HUES6 (cell line): ENCODE measurements at regions not wholly inside any gene's neighbourhood (a gene's known extent, or its start where the extent isn't known, plus 50 kb on each side); places are given as distances from the start of the nearest gene placed in this dataset.
"Not testable (repeated sequence)": the region's sequence is repeated elsewhere in the genome, so short reads cannot be mapped to it uniquely, and the experiment has no call there.

Source experiments
- H3K27ac ChIP-seq: 2 replicates; pipeline ENCODE4 v1.7.0; 2013; ENCODE audit warnings: low read depth, mild to moderate bottlenecking, low read length, inconsistent platforms
- H3K27me3 ChIP-seq: 2 replicates; pipeline ENCODE4 v1.6.1; 2013; ENCODE audit warnings: low read length; ENCODE audit not compliant: control insufficient read depth, insufficient read depth
- H3K36me3 ChIP-seq: 2 replicates; pipeline ENCODE4 v1.6.1; 2013; ENCODE audit warnings: low read length; ENCODE audit not compliant: control insufficient read depth, insufficient read depth
- H3K4me1 ChIP-seq: 2 replicates; pipeline ENCODE4 v1.6.1; 2013; ENCODE audit warnings: low read length; ENCODE audit not compliant: control insufficient read depth, insufficient read depth
- H3K4me3 ChIP-seq: 2 replicates; pipeline ENCODE4 v1.5.1; 2013; ENCODE audit warnings: low read depth, low read length
- H3K9ac ChIP-seq: one replicate; pipeline ENCODE4 v1.6.1; 2013; ENCODE audit warnings: mild to moderate bottlenecking, low read length
- H3K9me3 ChIP-seq: 2 replicates; pipeline ENCODE4 v1.6.1; 2013; ENCODE audit warnings: low read depth, low read length; ENCODE audit not compliant: control insufficient read depth, insufficient read depth

GRCh38 chr2:63721082-63721424 lies 120.6 kb upstream of the UGP2 start:
- H3K9ac ChIP-seq = no peak overlapping the region
- H3K27me3 ChIP-seq = no peaks in the 10 kb centered on the region
- H3K27ac ChIP-seq = no peak overlapping the region
- H3K4me3 ChIP-seq = no peak overlapping the region
- peaks cover 5% of the 10 kb centered on the region; the same call in 1 of the 2 replicates for H3K9me3 ChIP-seq
- no peaks in the 10 kb centered on the region for H3K36me3 ChIP-seq
- no peaks in the 10 kb centered on the region for H3K4me1 ChIP-seq

GRCh38 chr2:63722284-63722683 lies 119.4 kb upstream of the UGP2 start:
- not testable (repeated sequence) for H3K9me3 ChIP-seq, H3K27me3 ChIP-seq, H3K9ac ChIP-seq, H3K36me3 ChIP-seq, H3K4me3 ChIP-seq, H3K27ac ChIP-seq
- H3K4me1 ChIP-seq = peaks cover 11% of the 10 kb centered on the region; the same call in 1 of the 2 replicates

- H3K9me3 ChIP-seq = peaks cover 5% of the 10 kb centered on the region; the same call in 1 of the 2 replicates
- no peaks in the 10 kb centered on the region for H3K27me3 ChIP-seq
- H3K4me3 ChIP-seq = no peak overlapping the region
- no peaks in the 10 kb centered on the region for H3K36me3 ChIP-seq
- H3K27ac ChIP-seq = no peak overlapping the region
- H3K4me1 ChIP-seq = peaks cover 12% of the 10 kb centered on the region; the same call in 1 of the 2 replicates
- no peak overlapping the region for H3K9ac ChIP-seq
Measured at GRCh38 chr2:63723709-63724108, 118.0 kb upstream of the UGP2 start.

GRCh38 chr2:63725212-63725611 lies 116.5 kb upstream of the UGP2 start:
- H3K27ac ChIP-seq, H3K9ac ChIP-seq, H3K36me3 ChIP-seq, H3K27me3 ChIP-seq, H3K4me3 ChIP-seq, H3K9me3 ChIP-seq: not testable (repeated sequence)
- peaks cover 12% of the 10 kb centered on the region; the same call in 1 of the 2 replicates for H3K4me1 ChIP-seq

- peaks cover 12% of the 10 kb centered on the region; the same call in 1 of the 2 replicates for H3K4me1 ChIP-seq
- no peaks in the 10 kb centered on the region for H3K36me3 ChIP-seq
- no peak overlapping the region for H3K9ac ChIP-seq
- H3K4me3 ChIP-seq = no peak overlapping the region
- no peaks in the 10 kb centered on the region for H3K9me3 ChIP-seq
- no peaks in the 10 kb centered on the region for H3K27me3 ChIP-seq
- H3K27ac ChIP-seq = no peak overlapping the region
Measured at GRCh38 chr2:63729362-63729761, 112.3 kb upstream of the UGP2 start.

- Histone ChIP-seq H3K27ac (no peak overlapping the region), H3K4me3 (no peak overlapping the region), H3K36me3 (no peaks in the 10 kb centered on the region), H3K9me3 (no peaks in the 10 kb centered on the region), H3K9ac (no peak overlapping the region), H3K4me1 (peaks cover 12% of the 10 kb centered on the region; the same call in 1 of the 2 replicates), H3K27me3 (no peaks in the 10 kb centered on the region)
Measured at GRCh38 chr2:63729831-63730230, 111.9 kb upstream of the UGP2 start.

GRCh38 chr2:63734510-63734909 lies 107.2 kb upstream of the UGP2 start:
- no peaks in the 10 kb centered on the region for H3K9me3 ChIP-seq
- no peak overlapping the region for H3K27ac ChIP-seq
- no peaks in the 10 kb centered on the region for H3K36me3 ChIP-seq
- H3K4me3 ChIP-seq = no peak overlapping the region
- H3K4me1 ChIP-seq = no peaks in the 10 kb centered on the region
- no peak overlapping the region for H3K9ac ChIP-seq
- H3K27me3 ChIP-seq = no peaks in the 10 kb centered on the region

GRCh38 chr2:63735263-63735662 lies 106.4 kb upstream of the UGP2 start:
- no peak overlapping the region for H3K9ac ChIP-seq
- H3K9me3 ChIP-seq = no peaks in the 10 kb centered on the region
- H3K4me1 ChIP-seq = no peaks in the 10 kb centered on the region
- H3K4me3 ChIP-seq = no peak overlapping the region
- no peak overlapping the region for H3K27ac ChIP-seq
- H3K36me3 ChIP-seq = no peaks in the 10 kb centered on the region
- no peaks in the 10 kb centered on the region for H3K27me3 ChIP-seq

GRCh38 chr2:63735931-63736330 lies 105.8 kb upstream of the UGP2 start:
- H3K9ac ChIP-seq = no peak overlapping the region
- no peaks in the 10 kb centered on the region for H3K9me3 ChIP-seq
- no peak overlapping the region for H3K27ac ChIP-seq
- no peak overlapping the region for H3K4me3 ChIP-seq
- H3K4me1 ChIP-seq = no peaks in the 10 kb centered on the region
- H3K27me3 ChIP-seq = no peaks in the 10 kb centered on the region
- H3K36me3 ChIP-seq = no peaks in the 10 kb centered on the region

- no peaks in the 10 kb centered on the region for H3K36me3 ChIP-seq
- H3K4me3 ChIP-seq = no peak overlapping the region
- no peaks in the 10 kb centered on the region for H3K4me1 ChIP-seq
- H3K9me3 ChIP-seq = no peaks in the 10 kb centered on the region
- no peak overlapping the region for H3K27ac ChIP-seq
- no peaks in the 10 kb centered on the region for H3K27me3 ChIP-seq
- H3K9ac ChIP-seq = no peak overlapping the region
Measured at GRCh38 chr2:63736354-63736753, 105.3 kb upstream of the UGP2 start.

GRCh38 chr2:63737081-63737751 lies 104.5 kb upstream of the UGP2 start:
- Histone ChIP-seq H3K9me3 (no peaks in the 10 kb centered on the region), H3K36me3 (no peaks in the 10 kb centered on the region), H3K27ac (no peak overlapping the region), H3K9ac (no peak overlapping the region), H3K4me1 (no peaks in the 10 kb centered on the region), H3K4me3 (no peak overlapping the region), H3K27me3 (no peaks in the 10 kb centered on the region)
